DMS153 treated with DMSO at 0.1 percent for 48 hours (cell line): ENCODE measurements at regions not wholly inside any gene's neighbourhood (a gene's known extent, or its start where the extent isn't known, plus 50 kb on each side); places are given as distances from the start of the nearest gene placed in this dataset.

Source experiments
- DNase-seq: peaks from one replicate; lab custom pipeline; 2025; ENCODE audit not compliant: unreplicated experiment; lab: John Stamatoyannopoulos, UW

DNA sequence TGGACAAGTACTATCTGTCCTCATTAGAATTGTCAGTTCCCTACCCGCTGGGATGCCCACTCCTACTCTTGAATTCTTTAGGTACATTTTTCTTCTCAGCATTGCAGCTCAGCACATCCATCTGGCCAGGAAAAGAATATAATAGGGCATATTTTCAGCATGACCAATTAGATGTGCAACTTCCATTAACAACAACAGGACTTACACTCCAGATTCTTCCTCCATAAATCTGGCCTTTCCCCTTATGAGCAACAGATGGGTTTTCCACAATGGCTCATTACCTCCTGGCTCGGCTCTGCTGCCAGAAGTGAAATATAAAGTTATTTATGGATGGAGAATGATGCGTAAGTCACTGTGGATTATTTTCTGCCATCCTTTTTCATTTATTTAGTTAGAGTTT is 443.8 kb upstream of the TGFBR2 start:
- no peak for DNase-seq

DNA sequence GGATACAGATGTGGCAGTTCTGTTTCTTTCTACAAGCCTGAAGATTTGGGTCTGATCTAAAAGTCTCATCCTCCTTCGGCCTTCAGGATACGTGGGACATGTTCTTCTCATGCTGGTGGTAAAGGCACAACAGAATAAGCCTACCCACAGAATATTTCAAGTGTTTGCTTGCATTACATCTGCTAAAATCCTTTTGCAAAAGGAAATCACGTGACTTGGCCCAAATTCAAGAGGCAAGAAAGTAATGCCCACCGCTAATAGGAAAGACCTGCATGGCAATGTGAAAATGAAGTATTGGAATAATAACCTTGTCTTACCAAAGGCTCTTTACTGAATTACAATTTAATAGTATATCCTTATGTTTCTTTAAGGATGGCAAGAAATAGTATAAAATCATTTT is 439.9 kb upstream of the TGFBR2 start:
- DNase-seq: no peak

DNA sequence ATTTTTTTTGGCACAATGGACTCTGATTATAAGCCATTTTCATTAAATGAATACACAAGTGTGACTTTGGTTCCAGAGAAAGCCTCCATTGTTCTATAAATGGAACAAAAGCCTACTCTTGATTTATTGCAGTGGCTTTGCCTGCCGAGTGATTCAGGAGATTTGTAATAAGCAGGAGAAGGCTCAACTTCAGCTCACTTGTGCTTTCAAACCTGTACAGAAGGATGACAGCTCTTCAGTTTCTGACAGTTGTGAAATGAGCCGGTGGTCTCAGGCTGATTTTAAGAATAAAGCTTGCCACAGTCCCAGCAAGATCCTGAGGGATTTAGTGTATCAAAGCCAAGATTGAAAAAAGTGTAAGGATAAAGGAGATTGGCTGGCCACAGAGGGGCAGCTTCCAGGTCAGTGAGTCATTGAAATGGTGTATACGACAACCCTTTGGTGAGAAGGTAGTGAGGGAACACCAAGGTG is 438.8 kb upstream of the TGFBR2 start:
- no peak for DNase-seq

DNA sequence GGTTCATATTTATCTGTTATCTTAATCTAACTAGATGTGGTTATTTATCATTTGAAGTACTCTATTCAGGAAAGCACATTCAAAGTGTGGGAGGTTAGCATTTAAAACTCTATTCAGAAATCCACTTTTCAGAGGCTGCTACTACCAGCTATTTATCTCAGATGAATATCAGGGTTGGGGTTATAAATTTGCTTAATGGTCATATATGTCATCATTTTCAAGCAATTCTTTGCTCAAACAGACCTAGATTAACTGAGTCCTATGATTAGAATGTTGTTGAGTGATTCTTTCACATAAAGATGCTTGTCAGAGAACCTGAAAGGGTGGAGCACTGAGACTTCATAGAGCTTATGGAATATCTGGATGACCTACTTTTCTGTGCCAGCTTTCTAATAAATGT is 436.9 kb upstream of the TGFBR2 start:
- DNase-seq: no peak

DNA sequence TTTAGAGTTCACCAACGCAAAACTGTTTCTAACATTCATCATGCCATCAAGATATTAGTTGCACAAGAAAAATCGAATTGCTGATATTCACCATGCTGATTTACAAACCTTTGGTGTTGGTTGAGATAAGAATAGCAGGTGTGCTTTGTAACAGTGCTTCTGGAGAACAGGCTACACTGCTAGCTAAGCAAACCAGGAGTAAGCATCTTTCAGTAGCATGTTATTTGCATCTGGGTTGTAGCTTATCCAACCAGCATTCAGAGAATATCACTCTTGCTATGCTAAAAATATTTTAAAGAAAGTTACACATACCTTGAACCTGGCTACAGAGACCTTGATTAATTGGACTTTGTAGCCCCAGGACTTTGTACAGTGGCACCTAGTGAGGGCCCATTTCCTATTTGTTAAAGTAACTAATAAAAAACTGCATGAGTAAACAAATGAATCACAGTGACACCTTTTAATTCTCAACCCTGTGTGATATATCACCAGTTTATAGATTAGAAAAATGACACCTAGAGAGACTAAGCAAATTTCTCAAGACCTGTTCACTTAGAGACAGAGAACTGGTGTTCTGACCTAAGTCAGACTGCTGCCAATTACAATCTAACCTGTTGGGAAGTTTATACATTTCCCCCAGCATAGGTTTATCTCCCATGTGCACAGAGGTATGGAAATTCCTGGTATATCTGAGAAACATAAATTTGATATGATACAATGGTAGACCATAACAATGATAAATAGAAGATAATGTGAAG is 435.5 kb upstream of the TGFBR2 start:
- DNase-seq: no peak

DNA sequence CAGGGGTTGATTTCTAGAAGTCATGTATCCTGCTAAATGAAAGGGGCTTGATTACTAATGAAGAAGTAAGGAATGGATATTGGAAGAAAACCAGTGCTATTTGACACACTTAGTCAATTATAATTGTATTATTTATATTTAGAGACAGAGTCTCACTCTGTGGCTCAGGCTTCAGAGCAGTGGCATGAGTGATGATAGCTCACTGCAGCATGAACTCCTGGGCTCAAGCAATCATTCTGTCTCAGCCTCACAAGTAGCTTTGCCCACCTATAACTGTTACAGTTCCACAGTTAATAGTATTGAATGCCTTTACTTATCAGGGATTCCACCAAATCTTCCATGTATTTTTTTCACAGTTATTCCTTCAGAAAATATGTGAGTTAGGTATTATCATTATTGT is 432.0 kb upstream of the TGFBR2 start:
- no peak for DNase-seq

DNA sequence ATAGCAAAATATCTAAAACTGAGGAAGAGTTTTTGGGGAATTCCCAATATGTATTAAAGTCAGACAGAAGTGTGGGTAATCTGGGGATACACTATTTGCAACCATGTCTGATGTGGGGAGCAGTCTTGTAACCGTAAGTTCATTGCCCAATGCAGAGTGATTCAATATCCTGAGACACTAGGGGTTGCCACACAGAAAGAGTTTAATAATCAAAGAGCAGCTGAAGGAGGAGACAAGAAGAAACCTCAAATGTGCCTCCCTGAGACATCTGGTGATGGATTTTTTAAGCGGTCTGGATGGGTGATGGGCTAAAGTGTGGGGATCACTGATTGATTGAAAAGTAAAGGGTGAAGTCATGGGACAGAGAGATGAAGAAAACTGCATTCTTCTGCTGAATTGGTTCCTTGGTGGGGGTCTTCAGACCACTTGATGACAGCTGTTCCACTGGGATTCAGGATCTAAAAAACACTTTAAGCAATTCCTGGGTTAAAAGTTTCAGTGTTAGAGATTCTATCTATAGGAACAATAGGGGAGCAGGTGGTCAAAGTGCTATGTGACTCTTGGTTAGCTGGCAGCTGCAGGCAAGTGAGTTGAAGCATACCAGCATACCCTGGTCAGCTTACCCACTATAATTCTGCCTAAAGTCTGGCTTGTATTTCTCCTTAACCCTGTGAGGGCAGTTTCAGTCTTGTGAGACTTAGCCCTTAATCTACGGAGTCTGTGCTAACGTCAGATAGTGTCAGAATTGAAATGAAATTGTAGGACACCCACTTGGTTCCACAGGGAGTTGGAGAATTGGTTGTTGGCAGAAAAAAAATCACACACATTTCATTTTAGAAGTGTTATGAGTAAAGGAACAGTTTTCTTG is 425.9 kb upstream of the TGFBR2 start:
- DNase-seq: no peak

DNA sequence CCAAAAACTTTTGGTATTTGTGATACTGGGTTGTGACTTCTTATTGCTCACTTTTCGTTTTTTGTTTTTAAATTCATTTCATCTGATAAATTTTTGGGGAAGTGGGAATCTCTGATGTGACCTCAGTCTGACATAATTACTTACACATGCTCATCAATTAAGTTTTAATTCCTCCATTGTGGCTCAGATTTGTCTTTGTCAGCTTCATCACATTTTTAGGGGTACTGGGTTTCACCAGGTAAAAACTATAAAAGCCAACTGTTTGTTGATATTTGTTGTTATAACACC is 425.3 kb upstream of the TGFBR2 start:
- no peak for DNase-seq

DNA sequence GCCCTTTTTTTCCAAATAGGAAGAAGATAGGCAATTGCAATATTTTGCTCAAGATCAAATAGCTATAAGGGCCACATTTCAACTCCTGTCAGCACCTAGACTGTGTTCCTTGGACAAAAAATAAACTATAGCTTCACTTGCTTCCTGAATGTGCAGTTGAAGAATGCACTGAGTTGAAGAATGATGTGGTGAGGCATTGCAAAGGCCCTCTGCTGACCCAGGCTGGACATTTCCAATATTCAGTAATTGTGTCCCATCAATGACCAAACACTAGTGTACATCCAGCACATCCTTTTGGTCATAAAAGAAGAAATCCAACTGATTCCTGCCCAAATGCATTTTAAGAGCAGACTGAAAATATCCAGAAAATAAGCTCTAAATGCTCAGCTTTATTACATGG is 424.8 kb upstream of the TGFBR2 start:
- no peak for DNase-seq

DNA sequence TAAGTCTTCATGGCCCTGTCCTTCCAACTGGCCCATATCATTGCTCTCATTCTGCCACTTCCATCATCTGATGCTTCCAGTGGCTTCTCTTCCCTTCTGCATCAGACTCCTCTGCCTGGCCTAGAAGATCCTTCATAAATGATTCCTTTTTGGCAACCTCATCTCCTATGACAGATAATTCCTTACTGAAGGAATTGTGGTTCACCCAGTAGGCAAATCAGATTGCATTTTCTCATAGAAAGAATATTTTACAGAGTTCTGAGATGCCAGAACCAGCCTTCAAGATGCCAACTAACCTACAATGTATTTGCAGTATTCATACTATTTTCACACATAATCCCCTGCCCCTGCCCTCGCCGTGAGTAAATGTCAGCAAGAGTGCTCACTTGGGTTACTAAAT is 423.0 kb upstream of the TGFBR2 start:
- DNase-seq: no peak

DNA sequence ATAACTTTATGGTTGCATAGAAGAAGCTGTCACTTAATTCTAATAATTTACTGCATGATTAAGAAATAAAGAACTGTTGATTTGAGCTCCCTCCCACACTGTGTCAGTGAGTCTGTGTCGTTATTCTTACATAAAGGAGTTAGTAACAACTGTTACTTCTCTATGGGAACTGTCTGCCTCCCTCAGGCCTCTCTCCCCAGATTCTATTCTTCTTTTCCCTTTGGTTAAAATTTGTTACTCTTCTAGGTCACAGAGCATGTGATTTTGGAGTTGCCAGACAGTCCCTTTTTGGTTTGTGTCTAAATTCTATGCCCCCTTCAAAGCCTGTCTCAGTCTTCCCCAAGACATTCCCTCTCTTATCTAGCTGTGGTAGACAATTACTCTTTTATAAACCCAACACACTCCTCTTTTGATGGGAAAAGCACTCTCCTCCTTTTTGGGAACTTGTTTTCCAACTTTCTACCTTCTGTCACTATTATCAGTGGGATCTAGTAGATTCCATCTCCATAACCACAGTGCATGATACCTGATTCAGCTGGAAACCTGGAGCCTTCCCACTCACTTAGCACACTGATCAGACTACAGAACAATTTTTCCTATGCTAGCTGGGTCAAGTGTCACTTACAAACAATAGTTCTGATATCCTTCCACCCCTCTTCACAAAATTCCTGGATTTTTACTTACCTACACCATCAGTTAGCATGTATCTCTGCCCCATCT is 422.1 kb upstream of the TGFBR2 start:
- DNase-seq: no peak

DNA sequence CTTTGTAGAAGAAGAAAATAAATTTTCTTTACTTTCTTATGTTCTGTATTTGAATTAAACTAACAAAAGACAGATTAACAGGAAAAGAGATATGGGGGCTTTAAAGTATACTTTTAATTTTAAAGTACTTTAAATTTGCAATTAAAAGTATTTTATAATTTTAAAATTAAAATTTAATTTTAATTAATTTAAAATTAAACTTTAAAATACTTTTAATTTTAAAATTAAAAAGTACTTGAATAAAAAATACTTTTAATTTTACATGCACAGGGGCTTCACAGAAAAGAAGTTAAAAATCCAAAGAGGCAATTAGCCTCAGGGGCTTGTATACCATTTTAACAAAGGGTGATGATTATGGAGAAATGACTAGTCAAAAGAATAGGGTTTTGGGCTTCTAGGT is 420.5 kb upstream of the TGFBR2 start:
- DNase-seq: no peak

DNA sequence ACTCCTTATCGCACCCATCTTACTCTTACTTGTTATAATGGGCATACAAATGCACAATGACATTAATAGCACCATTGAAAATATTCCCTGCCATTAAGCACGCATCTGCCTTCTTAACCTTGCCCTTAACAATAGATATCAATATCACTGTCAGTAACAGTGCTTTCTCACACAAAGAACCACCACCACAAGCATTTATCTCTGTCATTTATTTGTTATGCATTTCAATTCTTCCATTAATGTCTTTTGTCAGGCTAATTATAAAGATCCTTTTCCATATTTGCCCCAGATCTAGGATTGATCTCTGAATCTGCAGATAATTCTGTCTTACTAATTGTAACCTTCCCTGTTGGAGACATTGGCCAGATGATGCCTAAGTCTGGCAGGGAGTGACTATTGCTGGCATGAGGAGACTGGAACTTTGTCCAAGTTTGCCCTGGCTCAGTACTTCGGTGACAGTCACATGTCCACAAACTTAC is 419.6 kb upstream of the TGFBR2 start:
- no peak for DNase-seq

DNA sequence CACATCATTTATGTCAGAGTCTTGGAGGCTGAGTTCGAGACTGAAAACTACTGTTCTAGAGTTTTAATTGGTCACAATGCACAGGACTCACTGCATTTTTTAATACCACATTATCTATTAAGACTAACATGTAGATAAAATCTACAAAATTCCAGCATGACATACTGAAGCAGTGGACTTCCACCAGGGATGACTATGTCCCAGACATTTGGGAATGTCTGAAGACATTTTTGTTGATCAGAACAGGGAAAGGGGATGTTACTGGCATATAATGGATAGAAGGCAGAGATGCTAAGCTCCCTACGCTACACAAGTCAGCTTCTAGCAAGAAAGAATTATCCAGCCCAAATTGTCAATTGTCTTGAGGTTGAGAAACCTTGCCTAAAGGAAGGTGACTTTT is 419.0 kb upstream of the TGFBR2 start:
- no peak for DNase-seq

DNA sequence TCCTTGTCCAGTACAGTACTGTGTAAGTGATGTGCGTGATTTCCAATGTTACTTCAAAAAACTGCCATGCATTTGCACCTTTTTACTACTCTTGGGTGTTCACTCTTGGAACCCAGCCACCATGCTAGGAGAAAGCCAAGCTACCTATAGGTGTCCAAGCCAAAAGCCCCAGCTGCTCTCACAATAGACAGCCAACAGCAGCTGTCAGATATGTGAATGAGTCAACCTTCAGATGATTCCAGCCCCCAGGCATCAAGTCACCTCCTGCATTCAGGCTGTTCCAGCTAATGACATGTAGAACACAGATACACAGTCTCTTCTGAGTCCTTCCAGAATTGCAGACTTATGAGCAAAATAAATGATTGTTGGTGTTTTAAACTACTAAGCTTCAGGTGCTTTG is 417.7 kb upstream of the TGFBR2 start:
- DNase-seq: peak; percentile 32

DNA sequence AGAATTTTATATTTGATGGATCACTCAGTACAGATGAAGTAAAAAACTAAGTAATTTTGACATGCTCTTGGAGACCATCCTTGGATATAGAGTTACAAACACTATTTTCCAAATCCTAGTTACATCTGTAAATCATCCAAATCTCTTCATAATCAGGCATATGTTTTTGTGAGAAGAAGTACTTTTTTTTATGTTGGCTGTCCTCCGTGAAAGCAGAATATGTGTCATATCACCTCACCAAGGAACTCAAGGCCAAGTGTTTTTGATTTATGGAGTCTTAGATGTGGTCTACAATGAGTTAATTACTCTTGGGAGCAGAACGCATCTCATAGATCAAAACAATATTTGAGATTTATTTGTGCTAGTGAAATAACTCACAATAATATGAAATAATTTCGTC is 416.5 kb upstream of the TGFBR2 start:
- no peak for DNase-seq

DNA sequence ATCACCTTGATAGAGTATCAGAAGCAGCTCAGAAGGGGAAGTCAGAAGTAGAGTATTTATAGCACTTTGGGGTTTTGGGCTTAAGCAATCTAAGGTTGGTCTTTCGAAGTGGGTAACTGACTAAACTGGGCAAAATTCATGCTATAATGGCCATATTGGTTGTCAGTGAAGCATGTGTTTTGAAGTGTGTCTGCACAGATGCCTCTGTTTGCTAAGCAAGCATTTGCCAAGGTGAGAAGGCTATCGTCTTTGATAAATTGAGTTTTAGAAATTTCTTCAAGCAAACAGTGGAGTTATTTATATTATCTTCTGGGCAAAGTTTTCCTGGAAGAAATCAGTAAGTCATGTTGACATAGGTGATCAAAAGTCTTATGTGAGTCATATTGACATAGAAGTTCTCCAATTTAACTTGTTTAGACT is 412.8 kb upstream of the TGFBR2 start:
- no peak for DNase-seq

DNA sequence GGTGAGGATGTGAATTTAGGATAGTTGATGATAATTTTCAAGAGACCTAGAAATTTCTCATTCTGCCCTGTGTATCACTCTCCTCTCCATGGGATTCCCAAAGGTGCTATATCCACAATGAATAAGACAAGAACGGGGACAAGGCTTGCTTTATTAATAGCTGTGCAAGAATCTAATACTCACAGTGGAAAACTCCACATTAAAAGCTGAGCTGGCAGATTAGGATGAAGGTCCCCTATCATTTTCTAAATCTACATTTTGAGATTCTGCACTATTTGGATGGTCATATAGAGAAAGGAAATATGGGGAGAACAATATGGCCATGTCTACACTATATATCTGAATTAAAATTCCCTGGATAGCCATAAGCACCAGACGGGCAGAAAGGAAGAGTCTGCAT is 411.0 kb upstream of the TGFBR2 start:
- no peak for DNase-seq

DNA sequence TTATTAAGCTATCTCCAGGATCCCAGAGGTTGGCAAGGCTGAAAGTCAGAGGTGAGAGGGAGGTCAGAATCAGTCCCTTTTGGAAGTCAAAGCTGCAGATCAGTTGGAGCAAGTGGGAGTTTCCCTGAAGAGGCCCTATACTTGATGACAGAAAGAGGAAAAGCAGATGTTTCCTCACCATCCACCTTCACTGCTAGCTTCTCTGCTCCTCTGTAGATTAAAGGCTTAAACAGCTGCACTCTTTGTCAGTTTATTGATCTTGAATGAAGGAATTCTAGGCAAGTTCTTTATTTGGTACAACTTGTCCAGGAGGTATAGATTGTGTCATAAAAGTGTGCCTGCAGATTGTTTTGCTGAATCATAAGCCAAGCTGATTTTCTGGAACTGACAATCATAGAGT is 408.2 kb upstream of the TGFBR2 start:
- DNase-seq: no peak

DNA sequence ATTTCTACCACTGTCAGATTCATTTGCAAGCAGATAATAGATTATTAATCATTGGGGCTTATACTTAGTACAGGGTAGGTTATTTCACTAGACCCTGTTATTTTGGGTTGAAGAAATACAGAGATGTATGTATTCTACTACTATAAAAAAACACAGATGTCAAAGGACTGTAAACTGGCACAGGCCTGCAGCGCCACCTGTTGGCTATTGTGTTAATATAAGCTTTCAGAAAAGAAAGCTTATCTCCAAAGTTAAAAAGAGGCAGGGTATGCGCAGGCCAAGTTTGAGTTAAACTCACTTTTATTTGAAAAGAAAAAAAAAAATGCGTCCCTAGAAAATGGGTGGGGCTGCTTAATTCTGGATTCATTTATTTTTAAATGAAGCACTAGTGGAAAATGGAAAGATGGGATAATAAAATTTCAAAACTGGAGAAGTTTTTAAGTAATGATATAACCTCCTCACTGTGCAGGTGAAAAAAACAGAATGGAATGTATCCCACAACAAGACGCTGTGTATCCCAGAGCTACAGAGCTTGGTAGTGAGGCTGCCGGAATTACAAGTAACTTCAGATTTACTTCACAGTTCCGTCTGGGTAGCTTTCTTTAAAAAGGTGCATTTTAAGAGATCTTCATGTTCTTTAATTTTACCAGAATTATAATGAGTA is 407.2 kb upstream of the TGFBR2 start:
- no peak for DNase-seq

DNA sequence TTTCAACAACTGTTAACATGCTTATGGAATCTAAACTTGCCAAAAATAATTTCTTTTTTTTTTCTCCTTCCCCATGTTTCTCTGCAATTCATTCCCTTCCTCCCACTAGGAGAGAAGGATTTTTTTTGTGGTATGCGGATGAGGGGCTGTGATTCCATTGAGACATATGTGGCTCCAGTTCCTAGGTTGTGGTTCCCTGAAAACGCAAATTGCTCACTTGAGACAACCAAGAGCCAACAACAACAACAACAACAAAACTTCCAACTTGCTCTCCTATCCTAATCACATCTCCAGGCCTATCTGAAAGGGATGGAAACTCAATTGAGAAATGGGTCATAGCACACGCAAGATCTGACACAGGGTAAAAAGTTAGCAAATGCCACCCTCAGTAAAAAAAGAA is 406.5 kb upstream of the TGFBR2 start:
- no peak for DNase-seq
